Globus pallidus (tissue), 1 donor: ENCODE measurements at regions not wholly inside any gene's neighbourhood (a gene's known extent, or its start where the extent isn't known, plus 50 kb on each side); places are given as distances from the start of the nearest gene placed in this dataset.

Experiments used
- DNase-seq: peaks from one replicate; pipeline ENCODE4 v3.0.0-alpha.2; 2015; ENCODE audit warnings: low spot score

DNA sequence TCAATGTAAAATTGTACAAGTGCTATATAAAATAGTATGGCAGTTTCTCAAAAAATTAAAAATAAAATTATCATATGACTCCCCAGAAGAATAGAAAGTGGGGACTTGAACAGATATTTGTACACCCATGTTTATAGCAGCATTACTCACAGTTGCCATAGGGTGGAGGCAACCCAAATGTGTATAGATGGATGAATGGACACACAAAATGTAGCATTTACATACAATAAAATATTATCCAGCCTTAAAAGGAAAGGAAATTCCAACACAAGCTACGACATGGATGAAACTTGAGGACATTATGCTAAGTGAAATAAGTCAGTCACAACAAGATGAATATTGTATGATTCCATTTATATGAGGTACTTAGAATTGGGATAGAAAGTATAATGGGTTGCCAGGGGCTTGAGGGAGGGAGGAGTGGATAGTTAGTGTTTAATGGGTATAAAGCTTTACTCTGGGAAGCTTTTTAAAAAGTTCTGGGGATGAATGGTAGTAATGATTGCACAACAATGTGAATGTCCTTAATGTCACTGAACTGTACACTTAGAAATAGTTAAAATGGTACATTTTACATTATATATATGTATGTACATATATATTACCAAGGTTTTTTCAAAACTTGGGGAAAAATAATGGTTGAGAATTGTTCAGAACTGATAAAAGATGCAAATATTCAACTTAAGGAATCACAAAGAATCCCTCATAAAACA lies 53.0 kb upstream of the ADORA3 start:
- DNase-seq, result no peak

DNA sequence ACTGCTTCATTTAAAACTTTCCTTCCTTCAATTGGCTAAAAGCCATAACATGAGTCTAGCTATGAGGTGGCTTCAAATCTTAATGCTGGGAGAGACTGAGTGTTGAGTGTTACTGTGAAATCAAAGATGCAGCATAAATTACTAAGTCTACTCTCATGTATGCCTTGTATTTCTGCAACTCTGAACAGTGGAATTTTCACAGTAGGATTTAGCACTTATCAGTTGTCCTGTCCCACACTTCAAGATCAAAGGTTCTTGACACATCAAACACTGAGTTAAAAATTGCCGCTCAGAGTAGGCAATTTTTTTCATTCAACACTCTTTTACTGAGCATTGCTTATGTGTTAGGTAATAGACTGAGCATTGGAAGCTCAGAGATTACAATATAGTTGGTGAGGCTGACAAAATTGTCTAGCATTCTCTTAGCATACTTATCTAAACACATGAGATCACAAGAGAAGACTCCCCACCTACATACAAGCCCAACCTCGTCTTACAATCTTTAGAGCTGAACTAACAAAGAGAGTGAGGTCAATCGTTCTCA lies 56.4 kb upstream of the ADORA3 start:
- DNase-seq, result no peak

GRCh38 chr1:111561328-111561727 lies 57.9 kb upstream of the ADORA3 start:
- DNase-seq, result no peak

DNA sequence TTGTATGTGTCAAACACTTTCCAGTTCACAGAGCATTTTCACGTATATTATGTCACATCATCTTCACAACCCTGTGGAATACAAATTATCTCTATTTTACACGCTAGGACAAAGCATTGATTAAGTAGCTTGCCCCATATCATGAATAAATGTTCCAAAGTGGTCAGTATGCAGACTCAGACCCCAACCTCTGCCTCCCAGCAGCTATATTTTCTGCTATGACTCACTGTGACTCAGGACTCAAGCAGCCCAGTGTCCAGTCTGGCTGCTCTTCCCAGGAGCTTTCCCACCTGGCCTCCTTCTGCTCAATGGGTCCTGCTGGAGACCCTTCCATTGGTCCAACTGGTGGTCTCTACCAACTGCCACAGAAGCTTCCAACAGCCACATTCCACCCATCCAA lies 56.0 kb upstream of the RAP1A start:
- no peak for DNase-seq

DNA sequence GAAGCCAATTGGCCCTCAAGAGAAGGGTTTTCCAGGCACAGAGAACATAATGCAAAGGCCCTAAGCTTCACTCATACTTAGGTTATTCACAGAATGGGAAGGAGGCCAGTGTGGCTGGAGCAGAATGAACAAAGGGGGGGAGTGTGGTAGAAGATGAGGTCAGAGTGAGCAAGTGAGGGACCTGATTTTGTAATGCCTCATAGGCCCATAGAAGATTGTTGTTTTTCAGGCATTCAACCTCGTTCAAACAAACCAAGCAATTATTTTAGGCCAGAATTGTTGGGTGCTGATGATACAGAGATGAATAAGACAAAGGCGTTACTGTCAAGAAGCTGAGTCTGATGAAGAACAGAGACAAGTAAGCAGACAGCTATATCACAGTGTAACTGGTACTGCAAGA lies 54.5 kb upstream of the RAP1A start:
- DNase-seq, result peak; percentile 91

- DNase-seq, result no peak
These were observed 53.6 kb upstream of the RAP1A start for GRCh38 chr1:111565968-111566367.

- DNase-seq, result no peak
These were observed 51.4 kb upstream of the RAP1A start for GRCh38 chr1:111568160-111568647.
